Vagina (tissue), 2 donors: ENCODE measurements at regions not wholly inside any gene's neighbourhood (a gene's known extent, or its start where the extent isn't known, plus 50 kb on each side); places are given as distances from the start of the nearest gene placed in this dataset.

Experiments used
- CTCF ChIP-seq, 3 experiments: fragments of 450-650 bp in 2 of 3; fragments of 200-600 bp in 1 of 3; sonication (generic) in 1 of 3; IDR thresholded peaks; one replicate each; pipeline ENCODE4 v1.5.1; 2017 to 2019; ENCODE audit warnings: antibody characterized with exemption in 3 of 3, mild to moderate bottlenecking in 2 of 3, moderate library complexity in 2 of 3
- POLR2A ChIP-seq, 2 donors: fragments of 450-650 bp; IDR thresholded peaks; one replicate each; pipeline ENCODE4 v1.6.1; 2017; ENCODE audit warnings: antibody characterized with exemption in 2 of 2, mild to moderate bottlenecking in 2 of 2, moderate library complexity in 2 of 2
- POLR2AphosphoS5 ChIP-seq, 2 donors: sonication (generic); formaldehyde crosslinking; IDR thresholded peaks; one replicate each; pipeline ENCODE4 v1.9.0; 2017; ENCODE audit warnings: antibody characterized with exemption in 2 of 2, mild to moderate bottlenecking in 2 of 2, low read depth in 1 of 2; ENCODE audit not compliant: insufficient read depth in 1 of 2

GRCh38 chr18:39764873-39765272 is 2190.2 kb upstream of the PIK3C3 start:
- TF ChIP-seq POLR2AphosphoS5 (IDR thresholded peaks at IDR 0.05; ENCODE audit: insufficient read depth in 1 of 2, low read depth in 1 of 2) (no peak), CTCF (IDR thresholded peaks at IDR 0.05) (no peak), POLR2A (IDR thresholded peaks at IDR 0.05) (no peak)
